Ishikawa (cell line): ENCODE measurements at regions not wholly inside any gene's neighbourhood (a gene's known extent, or its start where the extent isn't known, plus 50 kb on each side); places are given as distances from the start of the nearest gene placed in this dataset.

Source experiments
- CEBPB ChIP-seq: IDR thresholded peaks from 2 replicates; pipeline ENCODE4 v1.6.1; 2012
- CREB1 ChIP-seq: IDR thresholded peaks from 2 replicates; pipeline ENCODE4 v1.6.1; 2012; ENCODE audit warnings: low read depth
- EGR1 ChIP-seq: IDR thresholded peaks from 2 replicates; pipeline ENCODE4 v1.6.1; 2012
- EP300 ChIP-seq: IDR thresholded peaks from 2 replicates; pipeline ENCODE4 v1.6.1; 2012; ENCODE audit warnings: borderline replicate concordance
- FOXM1 ChIP-seq: IDR thresholded peaks from 2 replicates; pipeline ENCODE4 v1.6.1; 2012; ENCODE audit warnings: low read depth, borderline replicate concordance
- MAX ChIP-seq: IDR thresholded peaks from 2 replicates; pipeline ENCODE4 v1.6.1; 2012
- NFIC ChIP-seq: IDR thresholded peaks from 2 replicates; pipeline ENCODE4 v1.6.1; 2012
- RAD21 ChIP-seq: IDR thresholded peaks from 2 replicates; pipeline ENCODE4 v1.6.1; 2012; ENCODE audit warnings: low read depth
- TAF1 ChIP-seq: IDR thresholded peaks from 2 replicates; pipeline ENCODE4 v1.6.1; 2012; ENCODE audit warnings: low read depth, mild to moderate bottlenecking
- TCF12 ChIP-seq: IDR thresholded peaks from 2 replicates; pipeline ENCODE4 v1.6.1; 2012; ENCODE audit warnings: low read depth
- TEAD4 ChIP-seq: IDR thresholded peaks from 2 replicates; pipeline ENCODE4 v1.6.1; 2012
- USF1 ChIP-seq: IDR thresholded peaks from 2 replicates; pipeline ENCODE4 v1.6.1; 2012
- YY1 ChIP-seq: IDR thresholded peaks from 2 replicates; pipeline ENCODE4 v1.6.1; 2012; ENCODE audit warnings: low read depth
- ZBTB7A ChIP-seq: IDR thresholded peaks from 2 replicates; pipeline ENCODE4 v1.6.1; 2012; ENCODE audit warnings: low read depth
- TF ChIP-seq, protein P1 (sequence below): IDR thresholded peaks from 2 replicates; pipeline ENCODE4 v1.6.1; 2012; ENCODE audit warnings: low read depth, mild to moderate bottlenecking

- TF ChIP-seq NFIC (no peak), TAF1 (no peak), CEBPB (no peak)
These were observed 191.3 kb downstream of the DMAC1 start for GRCh38 chr9:7608261-7608660.

DNA sequence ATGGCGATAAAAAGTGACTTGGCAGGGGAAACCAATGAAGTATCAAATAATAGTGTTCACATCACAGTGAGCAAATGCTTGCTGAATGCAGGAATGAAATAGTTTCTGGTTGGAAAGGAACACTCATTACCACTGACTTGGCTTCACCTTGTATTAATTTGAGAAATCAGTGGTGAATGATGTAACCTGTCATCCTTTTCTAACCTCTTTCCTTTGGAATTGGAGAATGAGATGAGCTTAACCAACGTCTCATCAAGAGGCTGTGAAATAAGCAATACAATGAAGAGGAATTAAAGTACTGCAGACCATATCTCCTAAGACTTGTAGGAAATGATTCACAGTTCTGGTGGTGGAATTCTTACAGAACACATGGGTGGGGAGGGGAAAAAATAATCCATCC is 192.2 kb downstream of the DMAC1 start:
- TF ChIP-seq, protein P1, sequence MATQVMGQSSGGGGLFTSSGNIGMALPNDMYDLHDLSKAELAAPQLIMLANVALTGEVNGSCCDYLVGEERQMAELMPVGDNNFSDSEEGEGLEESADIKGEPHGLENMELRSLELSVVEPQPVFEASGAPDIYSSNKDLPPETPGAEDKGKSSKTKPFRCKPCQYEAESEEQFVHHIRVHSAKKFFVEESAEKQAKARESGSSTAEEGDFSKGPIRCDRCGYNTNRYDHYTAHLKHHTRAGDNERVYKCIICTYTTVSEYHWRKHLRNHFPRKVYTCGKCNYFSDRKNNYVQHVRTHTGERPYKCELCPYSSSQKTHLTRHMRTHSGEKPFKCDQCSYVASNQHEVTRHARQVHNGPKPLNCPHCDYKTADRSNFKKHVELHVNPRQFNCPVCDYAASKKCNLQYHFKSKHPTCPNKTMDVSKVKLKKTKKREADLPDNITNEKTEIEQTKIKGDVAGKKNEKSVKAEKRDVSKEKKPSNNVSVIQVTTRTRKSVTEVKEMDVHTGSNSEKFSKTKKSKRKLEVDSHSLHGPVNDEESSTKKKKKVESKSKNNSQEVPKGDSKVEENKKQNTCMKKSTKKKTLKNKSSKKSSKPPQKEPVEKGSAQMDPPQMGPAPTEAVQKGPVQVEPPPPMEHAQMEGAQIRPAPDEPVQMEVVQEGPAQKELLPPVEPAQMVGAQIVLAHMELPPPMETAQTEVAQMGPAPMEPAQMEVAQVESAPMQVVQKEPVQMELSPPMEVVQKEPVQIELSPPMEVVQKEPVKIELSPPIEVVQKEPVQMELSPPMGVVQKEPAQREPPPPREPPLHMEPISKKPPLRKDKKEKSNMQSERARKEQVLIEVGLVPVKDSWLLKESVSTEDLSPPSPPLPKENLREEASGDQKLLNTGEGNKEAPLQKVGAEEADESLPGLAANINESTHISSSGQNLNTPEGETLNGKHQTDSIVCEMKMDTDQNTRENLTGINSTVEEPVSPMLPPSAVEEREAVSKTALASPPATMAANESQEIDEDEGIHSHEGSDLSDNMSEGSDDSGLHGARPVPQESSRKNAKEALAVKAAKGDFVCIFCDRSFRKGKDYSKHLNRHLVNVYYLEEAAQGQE = no peak
- TF ChIP-seq ZBTB7A (no peak), YY1 (no peak), FOXM1 (no peak), MAX (no peak), CEBPB (no peak), EGR1 (no peak), CREB1 (no peak)

DNA sequence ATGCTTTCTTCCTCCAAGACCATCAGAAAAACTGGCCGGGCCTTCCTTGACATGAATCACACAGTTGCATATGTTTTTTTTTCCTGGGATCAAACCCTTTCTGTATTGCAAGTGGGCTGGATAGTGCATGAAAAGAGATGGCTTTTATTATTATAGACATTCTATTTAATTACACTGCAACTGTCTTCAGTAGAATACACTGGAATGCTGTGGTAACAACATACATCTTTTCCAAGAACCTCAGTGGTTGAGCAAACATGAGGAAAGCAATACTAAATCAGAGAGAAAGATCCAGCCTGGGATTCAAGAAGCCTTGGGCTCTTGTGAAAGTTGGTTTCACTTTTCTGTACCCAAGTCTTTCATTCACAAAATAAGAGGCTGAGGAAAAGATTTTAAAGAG is 193.0 kb downstream of the DMAC1 start:
- TF ChIP-seq NFIC = no peak

DNA sequence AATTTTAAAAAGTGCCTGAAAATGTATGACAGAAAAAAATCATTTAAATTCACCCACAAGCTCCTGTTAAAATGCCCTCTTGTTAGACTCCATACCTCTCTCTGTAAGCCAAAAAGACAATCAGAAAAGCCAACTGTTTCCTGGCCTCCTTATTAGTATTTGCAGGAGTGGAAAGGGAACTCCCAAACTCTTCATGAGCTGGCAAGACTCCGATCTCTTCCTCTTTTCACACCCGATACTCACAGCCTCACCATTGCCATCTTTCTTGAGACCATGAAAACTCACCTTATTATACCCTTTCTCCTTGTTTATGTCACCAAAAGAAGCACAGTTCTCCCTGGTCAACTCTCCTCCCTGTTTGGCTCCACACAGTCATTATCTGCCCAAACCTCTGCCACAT is 197.8 kb downstream of the DMAC1 start:
- TF ChIP-seq USF1 (no peak), YY1 (no peak), EP300 (no peak), CEBPB (no peak), TAF1 (no peak), ZBTB7A (no peak), CREB1 (no peak), RAD21 (no peak), FOXM1 (no peak), TCF12 (no peak)
- TF ChIP-seq, protein P1 = no peak

DNA sequence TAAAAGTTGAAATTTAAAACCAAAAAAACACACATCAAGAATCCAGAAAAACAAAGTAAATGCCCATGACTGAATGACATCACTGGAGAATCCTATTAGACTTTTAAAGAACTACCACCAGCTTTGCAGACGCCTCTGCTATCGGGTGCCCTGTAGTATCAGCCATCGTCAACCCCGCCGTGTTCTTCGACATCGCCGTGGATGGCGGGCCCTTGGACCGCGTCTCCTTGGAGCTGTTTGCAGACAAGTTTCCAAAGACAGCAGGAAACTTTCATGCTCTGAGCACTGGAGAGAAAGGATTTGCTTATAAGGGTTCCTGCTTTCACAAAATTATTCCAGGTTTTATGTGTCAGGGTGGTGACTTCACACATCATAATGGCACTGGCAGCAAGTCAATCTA is 201.9 kb downstream of the DMAC1 start:
- TF ChIP-seq FOXM1 = no peak
- TF ChIP-seq EP300 = no peak
- no peak for TF ChIP-seq MAX
- TF ChIP-seq TAF1 = no peak
- no peak for TF ChIP-seq TCF12
- TF ChIP-seq NFIC = no peak
- no peak for TF ChIP-seq CEBPB
- TF ChIP-seq TEAD4 = no peak
- no peak for TF ChIP-seq EGR1
- no peak for TF ChIP-seq YY1
- TF ChIP-seq RAD21 = no peak
- TF ChIP-seq ZBTB7A = no peak
- TF ChIP-seq CREB1 = no peak
- TF ChIP-seq, protein P1 = no peak
- TF ChIP-seq USF1 = no peak
